ENCODE measurements at regions not wholly inside any gene's neighbourhood (a gene's known extent, or its start where the extent isn't known, plus 50 kb on each side); places are given as distances from the start of the nearest gene placed in this dataset.

DNA sequence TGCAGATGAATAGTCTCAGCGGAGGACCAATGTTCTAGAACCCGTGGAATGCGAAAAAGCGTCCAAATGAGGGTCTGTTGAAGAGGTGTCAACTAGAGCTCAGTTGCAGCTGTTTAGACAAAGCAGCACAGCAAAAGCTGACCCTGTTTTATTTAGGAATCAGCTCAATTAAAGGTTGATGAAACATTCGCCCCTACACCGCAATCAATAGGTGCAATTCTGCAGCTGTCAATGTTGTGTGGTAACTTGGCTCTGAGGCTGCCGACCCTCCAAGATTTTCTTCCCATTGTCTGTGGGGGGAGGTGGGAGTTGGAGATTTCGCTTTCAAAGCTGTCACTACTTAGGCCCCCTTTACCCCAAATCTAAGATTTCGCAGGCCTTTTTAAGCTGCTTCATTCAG, 330.0 kb downstream of the ETAA1 start:
- no peak for TF ChIP-seq ZFP3 (CRISPR knock-in tag; IDR thresholded peaks at IDR 0.05)
- no peak for TF ChIP-seq TCF4 (CRISPR knock-in tag; IDR thresholded peaks at IDR 0.05; ENCODE audit: borderline replicate concordance)
- TF ChIP-seq, protein P1, sequence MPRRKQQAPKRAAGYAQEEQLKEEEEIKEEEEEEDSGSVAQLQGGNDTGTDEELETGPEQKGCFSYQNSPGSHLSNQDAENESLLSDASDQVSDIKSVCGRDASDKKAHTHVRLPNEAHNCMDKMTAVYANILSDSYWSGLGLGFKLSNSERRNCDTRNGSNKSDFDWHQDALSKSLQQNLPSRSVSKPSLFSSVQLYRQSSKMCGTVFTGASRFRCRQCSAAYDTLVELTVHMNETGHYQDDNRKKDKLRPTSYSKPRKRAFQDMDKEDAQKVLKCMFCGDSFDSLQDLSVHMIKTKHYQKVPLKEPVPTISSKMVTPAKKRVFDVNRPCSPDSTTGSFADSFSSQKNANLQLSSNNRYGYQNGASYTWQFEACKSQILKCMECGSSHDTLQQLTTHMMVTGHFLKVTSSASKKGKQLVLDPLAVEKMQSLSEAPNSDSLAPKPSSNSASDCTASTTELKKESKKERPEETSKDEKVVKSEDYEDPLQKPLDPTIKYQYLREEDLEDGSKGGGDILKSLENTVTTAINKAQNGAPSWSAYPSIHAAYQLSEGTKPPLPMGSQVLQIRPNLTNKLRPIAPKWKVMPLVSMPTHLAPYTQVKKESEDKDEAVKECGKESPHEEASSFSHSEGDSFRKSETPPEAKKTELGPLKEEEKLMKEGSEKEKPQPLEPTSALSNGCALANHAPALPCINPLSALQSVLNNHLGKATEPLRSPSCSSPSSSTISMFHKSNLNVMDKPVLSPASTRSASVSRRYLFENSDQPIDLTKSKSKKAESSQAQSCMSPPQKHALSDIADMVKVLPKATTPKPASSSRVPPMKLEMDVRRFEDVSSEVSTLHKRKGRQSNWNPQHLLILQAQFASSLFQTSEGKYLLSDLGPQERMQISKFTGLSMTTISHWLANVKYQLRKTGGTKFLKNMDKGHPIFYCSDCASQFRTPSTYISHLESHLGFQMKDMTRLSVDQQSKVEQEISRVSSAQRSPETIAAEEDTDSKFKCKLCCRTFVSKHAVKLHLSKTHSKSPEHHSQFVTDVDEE (CRISPR knock-in tag; IDR thresholded peaks at IDR 0.05) = no peak
